ENCODE measurements at regions not wholly inside any gene's neighbourhood (a gene's known extent, or its start where the extent isn't known, plus 50 kb on each side); places are given as distances from the start of the nearest gene placed in this dataset.
"Not testable (repeated sequence)": the region's sequence is repeated elsewhere in the genome, so short reads cannot be mapped to it uniquely, and the experiment has no call there.

DNA sequence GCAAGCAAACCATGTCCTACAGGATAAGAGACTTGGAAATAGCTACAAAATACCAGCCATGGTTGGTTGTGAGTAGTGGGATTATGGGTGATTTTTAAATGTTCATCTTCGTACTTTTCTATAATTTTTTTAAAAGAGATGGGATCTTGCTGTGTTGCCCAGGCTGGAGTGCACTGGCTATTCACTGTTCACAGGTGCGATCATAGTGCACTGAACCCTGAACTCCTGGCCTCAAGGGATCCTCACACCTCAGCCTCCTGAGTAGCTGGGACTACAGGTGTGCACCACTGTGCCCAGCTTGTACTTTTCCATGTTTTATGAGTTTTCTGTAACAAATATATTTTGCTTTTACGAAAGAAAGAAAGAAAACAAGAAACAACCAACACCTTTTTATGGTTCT, 224.2 kb downstream of the FOXD2 start:
- in situ Hi-C loops (cut with HindIII; ENCODE audit: low pct_unique_long_range_greater_than_20kb, low sequenced_read_pairs), result no loop called here
- DNase-seq (ENCODE audit: low read depth in 1 of 2, low spot score in 1 of 2), result no peak
- TF ChIP-seq JUND (IDR thresholded peaks at IDR 0.05; ENCODE audit: low read depth), result no peak

DNA sequence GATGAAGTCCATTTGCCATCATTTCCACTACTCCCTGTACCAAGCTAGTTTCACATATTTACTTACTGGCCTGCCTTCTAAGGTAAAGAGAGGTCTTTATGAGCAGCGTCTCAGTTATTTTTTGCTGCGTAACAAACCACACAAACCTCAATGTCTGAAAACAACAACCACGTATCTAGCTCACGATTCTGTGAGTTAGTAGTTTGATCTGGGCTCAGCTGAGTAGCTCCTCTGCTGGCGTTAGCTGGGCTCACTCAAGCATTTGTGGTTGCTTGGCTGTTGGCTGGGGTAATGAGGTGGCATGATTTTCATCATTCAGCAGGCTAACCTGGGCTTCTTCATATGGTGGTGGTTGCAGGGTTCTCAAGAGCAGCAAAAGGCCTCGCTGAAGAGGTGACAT, 225.4 kb downstream of the FOXD2 start:
- in situ Hi-C loops (cut with HindIII; ENCODE audit: low pct_unique_long_range_greater_than_20kb, low sequenced_read_pairs), result no loop called here
- no peak for DNase-seq (ENCODE audit: low read depth in 1 of 2, low spot score in 1 of 2)
- TF ChIP-seq JUND (IDR thresholded peaks at IDR 0.05; ENCODE audit: low read depth), result no peak

DNA sequence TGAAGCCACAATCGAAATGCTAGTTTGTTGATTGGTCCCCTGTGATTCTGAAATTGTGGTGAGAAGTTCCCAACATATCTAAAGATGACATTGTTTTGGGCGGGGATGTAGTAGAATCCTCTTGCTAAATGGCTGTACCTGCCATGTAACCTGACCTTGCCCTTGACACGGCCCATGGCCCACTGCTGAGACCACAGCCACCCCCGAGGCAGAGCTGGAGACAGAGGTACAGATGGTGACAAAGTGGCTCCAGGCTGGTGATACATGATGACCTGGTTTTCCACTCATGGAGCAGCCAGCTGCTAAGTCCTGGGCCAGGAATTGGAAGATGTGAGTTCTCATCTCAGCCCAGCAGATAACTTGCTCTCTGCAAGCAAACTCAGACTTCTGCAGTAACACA, 226.5 kb downstream of the FOXD2 start:
- in situ Hi-C loops (cut with HindIII; ENCODE audit: low pct_unique_long_range_greater_than_20kb, low sequenced_read_pairs), result no loop called here
- no peak for DNase-seq (ENCODE audit: low read depth in 1 of 2, low spot score in 1 of 2)
- no peak for TF ChIP-seq JUND (IDR thresholded peaks at IDR 0.05; ENCODE audit: low read depth)

DNA sequence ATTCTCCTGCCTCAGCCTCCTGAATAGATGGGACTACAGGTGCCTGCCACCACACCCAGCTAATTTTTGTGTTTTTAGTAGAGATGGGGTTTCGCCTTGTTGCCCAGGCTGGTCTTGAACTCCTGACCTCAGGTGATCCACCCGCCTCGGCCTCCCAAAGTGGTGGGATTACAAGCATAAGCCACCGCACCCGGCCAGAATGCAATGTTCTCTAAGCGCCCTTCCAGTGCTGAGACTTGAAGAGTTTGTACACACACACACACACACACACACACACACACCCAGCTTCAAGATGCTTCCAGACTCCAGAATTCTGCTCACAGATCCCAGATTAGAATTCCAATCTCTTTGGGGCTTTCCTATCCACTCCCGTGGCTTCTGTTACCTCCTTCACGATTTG, 227.1 kb downstream of the FOXD2 start:
- in situ Hi-C loops (cut with HindIII; ENCODE audit: low pct_unique_long_range_greater_than_20kb, low sequenced_read_pairs); DNase-seq (ENCODE audit: low read depth in 1 of 2, low spot score in 1 of 2): not testable (repeated sequence)

DNA sequence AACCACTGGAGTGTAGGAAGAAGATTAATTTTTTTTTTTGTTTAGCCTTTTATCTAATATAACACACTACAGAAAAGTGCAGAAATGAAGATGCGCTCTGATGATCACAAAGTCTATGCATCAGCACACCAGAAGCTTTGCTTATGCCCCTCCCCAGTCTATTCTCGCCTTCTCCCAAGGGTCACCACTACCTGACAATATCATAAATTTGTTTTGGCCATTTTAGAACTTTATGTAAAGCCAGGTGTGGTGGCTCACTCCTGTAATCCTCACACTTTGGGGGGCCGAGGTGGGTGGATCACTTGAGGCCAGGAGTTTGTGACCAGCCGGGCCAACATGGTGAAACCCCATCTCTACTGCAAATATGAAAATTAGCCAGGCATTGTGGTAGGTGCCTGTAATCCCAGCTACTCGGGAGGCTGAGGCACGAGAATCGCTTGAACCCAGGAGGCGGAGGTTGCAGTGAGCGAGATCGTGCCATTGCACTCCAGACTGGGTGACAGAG, 231.3 kb downstream of the FOXD2 start:
- TF ChIP-seq JUND (IDR thresholded peaks at IDR 0.05; ENCODE audit: low read depth), result no peak
- in situ Hi-C loops (cut with HindIII; ENCODE audit: low pct_unique_long_range_greater_than_20kb, low sequenced_read_pairs), result no loop called here
- no peak for DNase-seq (ENCODE audit: low read depth in 1 of 2, low spot score in 1 of 2)

DNA sequence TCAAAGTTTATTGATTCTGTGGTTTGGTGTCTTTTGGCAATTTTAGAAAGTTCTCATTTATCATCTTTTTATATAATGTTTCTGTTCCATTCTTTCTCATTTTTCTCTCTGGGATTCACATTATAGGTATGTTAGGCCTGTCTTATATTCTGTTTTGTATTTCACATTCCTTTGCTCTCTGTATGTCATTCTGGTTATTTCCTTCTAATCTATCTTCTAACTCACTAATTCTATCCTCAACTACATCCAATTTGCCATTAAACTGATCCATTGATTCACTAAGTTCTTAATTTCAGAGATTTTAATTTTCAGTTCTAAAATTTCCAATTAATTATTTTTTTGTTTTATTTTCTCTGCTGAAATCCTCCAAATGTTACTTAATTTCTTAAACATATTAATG, 234.8 kb downstream of the FOXD2 start:
- in situ Hi-C loops (cut with HindIII; ENCODE audit: low pct_unique_long_range_greater_than_20kb, low sequenced_read_pairs), result no loop called here
- TF ChIP-seq JUND (IDR thresholded peaks at IDR 0.05; ENCODE audit: low read depth), result no peak
- no peak for DNase-seq (ENCODE audit: low read depth in 1 of 2, low spot score in 1 of 2)

DNA sequence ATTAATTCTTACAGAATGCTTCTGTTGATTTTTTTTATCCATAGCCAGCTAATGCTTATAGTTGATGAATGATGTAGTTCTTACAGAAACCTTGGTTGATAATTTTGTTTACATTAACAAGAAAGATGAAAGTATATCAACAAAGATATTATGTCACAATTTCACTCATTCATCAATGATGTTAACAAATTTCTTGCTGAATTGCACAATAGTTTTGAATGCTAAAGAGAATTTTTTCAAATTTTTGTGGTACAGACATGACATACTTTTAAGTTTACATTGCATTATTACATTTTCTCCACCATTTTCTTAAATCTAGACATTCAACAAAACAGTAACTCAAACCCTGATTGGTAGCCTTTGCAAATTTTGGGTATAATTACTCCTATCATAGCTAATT, 236.3 kb downstream of the FOXD2 start:
- in situ Hi-C loops (cut with HindIII; ENCODE audit: low pct_unique_long_range_greater_than_20kb, low sequenced_read_pairs), result no loop called here
- no peak for DNase-seq (ENCODE audit: low read depth in 1 of 2, low spot score in 1 of 2)
- no peak for TF ChIP-seq JUND (IDR thresholded peaks at IDR 0.05; ENCODE audit: low read depth)

DNA sequence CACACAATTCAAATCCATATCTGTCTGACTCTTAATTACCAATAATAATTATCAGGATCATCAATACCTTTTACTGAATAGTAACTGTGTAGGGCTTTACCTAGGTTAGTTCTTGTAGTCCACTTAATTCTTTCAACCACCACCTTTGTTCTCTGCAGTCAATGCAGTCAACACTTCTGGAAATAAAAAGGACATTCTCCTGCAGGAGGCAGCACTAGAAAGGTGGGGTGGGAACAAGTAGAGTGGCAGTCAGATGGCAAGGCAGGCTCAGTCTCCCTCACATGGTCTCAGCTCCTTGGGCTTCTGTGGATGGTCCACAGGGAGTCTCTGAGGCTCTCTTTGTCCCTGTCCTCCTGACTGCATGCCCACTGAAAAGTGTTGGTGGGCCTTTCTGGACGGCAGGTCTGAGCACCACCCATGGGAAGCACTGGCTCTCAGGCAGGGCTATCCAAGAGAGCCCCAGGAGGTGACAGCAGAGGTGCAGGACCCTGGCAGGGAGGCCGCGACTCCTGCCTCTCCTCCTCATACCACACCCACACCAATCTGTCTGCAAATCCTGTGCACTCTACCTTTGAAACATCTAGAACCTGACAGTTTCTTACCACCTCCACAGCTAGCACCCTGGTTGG, 237.3 kb downstream of the FOXD2 start:
- in situ Hi-C loops (cut with HindIII; ENCODE audit: low pct_unique_long_range_greater_than_20kb, low sequenced_read_pairs), result no loop called here
- DNase-seq (ENCODE audit: low read depth in 1 of 2, low spot score in 1 of 2), result no peak
- no peak for TF ChIP-seq JUND (IDR thresholded peaks at IDR 0.05; ENCODE audit: low read depth)

DNA sequence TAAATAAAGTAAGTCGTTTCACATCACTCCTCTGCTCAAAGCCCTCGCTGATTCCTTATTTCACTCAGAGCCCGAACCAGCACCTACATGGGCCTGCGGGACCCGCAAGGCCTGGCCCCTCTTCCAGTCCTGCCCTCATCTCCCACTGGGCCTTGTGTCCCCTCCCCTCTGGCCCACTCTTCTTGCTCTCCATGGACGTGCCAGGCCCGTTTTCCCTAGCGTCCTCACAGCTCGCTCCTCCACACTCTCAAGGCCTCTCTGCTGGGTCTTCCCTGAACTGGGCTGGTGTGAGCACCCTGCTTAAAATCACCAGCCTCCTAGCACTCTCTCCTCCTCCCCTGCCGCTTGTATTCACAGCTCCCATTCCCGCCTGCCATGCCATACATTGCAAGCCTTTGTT, 237.9 kb downstream of the FOXD2 start:
- DNase-seq (ENCODE audit: low read depth in 1 of 2, low spot score in 1 of 2), result no peak
- no peak for TF ChIP-seq JUND (IDR thresholded peaks at IDR 0.05; ENCODE audit: low read depth)
- in situ Hi-C loops (cut with HindIII; ENCODE audit: low pct_unique_long_range_greater_than_20kb, low sequenced_read_pairs), result no loop called here

DNA sequence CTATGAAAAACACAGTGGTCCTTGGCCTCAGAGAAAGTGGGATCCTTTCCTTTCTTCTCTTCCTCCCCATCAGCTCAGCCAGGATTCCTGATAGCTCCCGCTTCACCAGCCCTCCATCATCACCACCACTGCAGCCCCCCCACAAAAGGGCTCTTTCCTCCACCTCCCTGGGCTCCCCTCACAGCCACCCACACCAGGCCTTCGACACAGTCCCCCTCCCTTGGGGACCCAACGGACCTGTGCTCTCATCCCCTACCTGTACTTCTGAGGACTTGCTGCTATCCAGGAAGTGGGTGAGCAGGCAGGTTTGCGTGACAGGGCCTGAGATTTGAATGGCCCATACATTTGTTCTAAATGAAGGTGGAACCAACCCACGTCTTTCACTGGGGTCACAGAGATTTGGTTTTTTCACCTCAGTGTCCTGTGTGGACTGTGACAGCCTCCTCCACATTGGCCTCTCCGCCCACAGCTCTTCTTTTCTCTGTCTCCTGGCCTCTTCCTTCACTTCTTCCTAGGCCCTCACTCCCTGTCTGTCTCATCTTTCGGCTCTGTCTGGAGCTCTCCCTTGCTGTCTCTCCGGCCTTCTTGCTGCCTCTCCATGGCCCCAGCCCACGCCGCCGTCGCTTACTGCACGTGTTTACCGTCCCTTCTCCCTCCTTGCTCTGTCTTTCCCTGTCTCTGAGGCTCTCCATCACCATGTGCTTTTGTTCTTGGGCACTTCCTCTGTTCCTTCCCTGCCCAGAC, 238.6 kb downstream of the FOXD2 start:
- in situ Hi-C loops (cut with HindIII; ENCODE audit: low pct_unique_long_range_greater_than_20kb, low sequenced_read_pairs), result no loop called here
- no peak for TF ChIP-seq JUND (IDR thresholded peaks at IDR 0.05; ENCODE audit: low read depth)
- no peak for DNase-seq (ENCODE audit: low read depth in 1 of 2, low spot score in 1 of 2)

DNA sequence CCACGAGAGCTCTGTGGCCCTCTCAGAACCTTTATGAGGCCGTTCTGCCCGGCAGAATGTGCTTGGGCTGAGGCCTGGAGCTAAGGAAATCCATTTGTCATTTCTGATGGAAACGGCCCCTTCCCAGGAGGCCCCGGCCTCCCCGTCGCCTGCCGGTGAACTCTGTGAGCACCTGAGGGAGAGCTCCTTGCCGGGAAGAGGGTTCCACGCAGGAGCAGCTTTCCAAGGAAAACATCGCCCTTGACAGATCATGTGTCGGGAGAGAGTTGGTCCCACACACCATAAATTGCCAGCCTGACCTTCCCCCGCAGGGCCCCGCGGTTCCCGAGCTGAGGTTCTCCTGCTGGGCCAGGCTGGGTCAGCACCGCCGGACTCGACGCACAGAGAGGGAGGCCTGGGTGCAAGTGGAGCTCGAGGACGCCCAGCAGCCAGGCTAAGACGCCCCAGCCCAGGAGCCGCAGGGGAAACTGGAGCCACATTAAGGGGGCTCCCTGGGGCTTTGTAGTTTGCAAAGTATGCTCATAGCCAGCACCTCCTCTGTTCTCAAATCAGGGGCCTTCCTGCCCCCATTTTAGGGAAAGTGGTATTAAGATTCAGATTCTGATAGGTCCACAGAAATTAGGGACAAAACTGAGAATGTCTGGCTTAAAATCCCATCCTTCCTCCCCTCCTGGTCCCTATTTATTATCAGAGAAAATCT, 239.5 kb downstream of the FOXD2 start:
- DNase-seq (ENCODE audit: low read depth in 1 of 2, low spot score in 1 of 2), result no peak
- in situ Hi-C loops (cut with HindIII; ENCODE audit: low pct_unique_long_range_greater_than_20kb, low sequenced_read_pairs), result no loop called here
- TF ChIP-seq JUND (IDR thresholded peaks at IDR 0.05; ENCODE audit: low read depth), result no peak

DNA sequence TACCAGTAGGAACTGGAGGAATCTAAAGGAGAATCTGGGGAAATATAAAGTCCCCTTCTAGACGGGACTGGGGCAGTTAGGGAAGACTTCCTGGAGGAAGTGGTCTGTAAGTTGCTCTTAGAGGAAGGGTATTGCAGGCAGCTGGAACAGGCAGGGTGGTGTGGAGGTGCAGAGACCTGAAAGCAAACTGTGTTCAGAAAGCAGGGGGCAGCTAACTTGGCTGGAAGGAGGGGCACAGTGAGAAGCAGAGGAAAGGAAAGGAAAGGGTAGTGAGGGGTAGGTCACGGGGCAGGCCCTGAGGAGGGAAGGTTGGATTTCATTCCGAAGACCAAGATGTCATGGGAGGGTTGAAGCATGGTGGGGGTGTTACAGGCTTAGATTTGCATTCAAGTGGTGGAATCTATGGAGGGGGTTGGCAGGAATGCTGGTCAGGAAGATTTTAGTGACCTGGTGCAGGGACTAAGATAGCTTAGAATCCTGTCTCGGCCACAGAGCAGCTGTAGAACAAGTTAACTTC, 240.7 kb downstream of the FOXD2 start:
- in situ Hi-C loops (cut with HindIII; ENCODE audit: low pct_unique_long_range_greater_than_20kb, low sequenced_read_pairs), result no loop called here
- TF ChIP-seq JUND (IDR thresholded peaks at IDR 0.05; ENCODE audit: low read depth), result no peak
- DNase-seq (ENCODE audit: low read depth in 1 of 2, low spot score in 1 of 2), result no peak

DNA sequence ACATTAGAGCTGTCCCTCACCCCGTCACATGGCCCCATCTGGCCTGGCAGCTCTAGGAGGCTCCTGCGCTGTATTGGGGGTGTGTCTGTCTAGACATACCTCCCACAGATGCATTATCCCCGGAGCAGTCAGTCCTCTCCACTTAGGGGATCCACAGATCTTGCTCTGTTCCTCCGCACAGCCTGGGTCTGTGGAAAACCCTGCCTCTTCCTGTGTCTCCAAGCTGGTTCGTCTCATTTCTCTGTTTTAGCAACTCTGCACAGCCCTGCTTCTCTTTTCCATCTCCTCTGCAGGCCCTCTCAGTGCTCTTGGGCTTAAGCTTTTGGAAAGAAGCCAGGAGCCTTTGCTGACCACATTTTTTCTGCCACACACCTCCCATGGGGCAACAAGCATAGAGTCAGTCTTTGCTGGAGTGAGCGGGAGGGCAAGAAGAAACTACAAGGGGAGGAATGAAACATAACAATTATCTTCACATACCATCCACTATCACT, 241.5 kb downstream of the FOXD2 start:
- DNase-seq (ENCODE audit: low read depth in 1 of 2, low spot score in 1 of 2), result no peak
- in situ Hi-C loops (cut with HindIII; ENCODE audit: low pct_unique_long_range_greater_than_20kb, low sequenced_read_pairs), result no loop called here
- no peak for TF ChIP-seq JUND (IDR thresholded peaks at IDR 0.05; ENCODE audit: low read depth)
